PC-9 (cell line): ENCODE measurements at regions not wholly inside any gene's neighbourhood (a gene's known extent, or its start where the extent isn't known, plus 50 kb on each side); places are given as distances from the start of the nearest gene placed in this dataset.

Experiments used
- BruUV-seq: library from RNA; stranded (reverse); fragments of 400-500 nt; replicated peaks from 2 replicates; lab custom pipeline; 2021; lab: Mats Ljungman, UMichigan
- CTCF ChIA-PET: fragments of 300-600 bp; sonication (Branson Sonifier 250); formaldehyde crosslinking; loops from one replicate; lab custom pipeline; 2022; ENCODE audit warnings: antibody characterized with exemption; lab: Charles Lee
- POLR2A ChIA-PET: fragments of 300-600 bp; sonication (Branson Sonifier 250); formaldehyde crosslinking; loops from one replicate; lab custom pipeline; 2022; ENCODE audit warnings: antibody characterized with exemption; ENCODE audit not compliant: unreplicated experiment; lab: Charles Lee
- DNase-seq, 2 experiments: peaks; one replicate each; pipeline versions ENCODE4 v3.0.0 to v3.0.0-alpha.2; 2015 to 2022; ENCODE audit warnings: mixed read lengths in 1 of 2
- H2AFZ ChIP-seq: fragments of 200-600 bp; sonication (generic); 2 replicates; pipeline ENCODE4 v1.8.1; 2017; ENCODE audit warnings: antibody characterized with exemption
- H3F3A ChIP-seq: fragments of 200-600 bp; sonication (generic); 2 replicates; pipeline ENCODE4 v1.8.1; 2017; ENCODE audit warnings: antibody characterized with exemption, mild to moderate bottlenecking, low read depth; ENCODE audit not compliant: insufficient read depth
- H3K27ac ChIP-seq: fragments of 200-600 bp; sonication (generic); 2 replicates; pipeline ENCODE4 v1.6.1; 2016; ENCODE audit warnings: mixed run types
- H3K27me3 ChIP-seq: fragments of 200-600 bp; sonication (generic); 2 replicates; pipeline ENCODE4 v1.6.1; 2016; ENCODE audit warnings: low read depth, mixed run types; ENCODE audit not compliant: insufficient read depth
- H3K36me3 ChIP-seq: fragments of 200-600 bp; sonication (generic); 2 replicates; pipeline ENCODE4 v1.6.1; 2016; ENCODE audit warnings: low read depth, mixed run types
- H3K4me1 ChIP-seq: fragments of 200-600 bp; sonication (generic); replicated peaks from 2 replicates; pipeline ENCODE4 v1.6.1; 2016; ENCODE audit warnings: mixed run types; ENCODE audit not compliant: insufficient read depth
- H3K4me2 ChIP-seq: fragments of 200-600 bp; sonication (generic); 2 replicates; pipeline ENCODE4 v1.6.1; 2017; ENCODE audit warnings: mixed run types
- H3K4me3 ChIP-seq: fragments of 200-600 bp; sonication (generic); 2 replicates; pipeline ENCODE4 v1.6.1; 2016; ENCODE audit warnings: mixed run types
- H3K79me2 ChIP-seq: fragments of 200-600 bp; sonication (generic); 2 replicates; pipeline ENCODE4 v1.6.1; 2017; ENCODE audit warnings: low read depth, mixed run types
- H3K9me2 ChIP-seq: fragments of 200-600 bp; sonication (generic); 2 replicates; pipeline ENCODE4 v1.8.1; 2017; ENCODE audit warnings: mild to moderate bottlenecking; ENCODE audit not compliant: insufficient read depth
- H3K9me3 ChIP-seq: fragments of 200-600 bp; sonication (generic); 2 replicates; pipeline ENCODE4 v1.8.1; 2016; ENCODE audit warnings: low read depth; ENCODE audit not compliant: insufficient read depth
- H4K20me1 ChIP-seq: fragments of 200-600 bp; sonication (generic); 2 replicates; pipeline ENCODE4 v1.8.1; 2017; ENCODE audit not compliant: insufficient read depth
- EZH2 ChIP-seq: fragments of 200-600 bp; sonication (generic); IDR thresholded peaks from 2 replicates; pipeline ENCODE4 v1.8.0; 2017; ENCODE audit warnings: antibody characterized with exemption, low read depth
- intact Hi-C: fragments of 100-400 bp; cut with micrococcal nuclease; formaldehyde crosslinking; loops from one replicate; pipeline ENCODE4 v1.10.0; 2022; ENCODE audit not compliant: unreplicated experiment
- TF ChIP-seq, protein P1 (sequence below): fragments of 200-600 bp; sonication (generic); conservative IDR thresholded peaks from 2 replicates; pipeline ENCODE4 v1.6.1; 2017; ENCODE audit warnings: mixed run types, antibody characterized with exemption, mild to moderate bottlenecking, moderate library complexity

DNA sequence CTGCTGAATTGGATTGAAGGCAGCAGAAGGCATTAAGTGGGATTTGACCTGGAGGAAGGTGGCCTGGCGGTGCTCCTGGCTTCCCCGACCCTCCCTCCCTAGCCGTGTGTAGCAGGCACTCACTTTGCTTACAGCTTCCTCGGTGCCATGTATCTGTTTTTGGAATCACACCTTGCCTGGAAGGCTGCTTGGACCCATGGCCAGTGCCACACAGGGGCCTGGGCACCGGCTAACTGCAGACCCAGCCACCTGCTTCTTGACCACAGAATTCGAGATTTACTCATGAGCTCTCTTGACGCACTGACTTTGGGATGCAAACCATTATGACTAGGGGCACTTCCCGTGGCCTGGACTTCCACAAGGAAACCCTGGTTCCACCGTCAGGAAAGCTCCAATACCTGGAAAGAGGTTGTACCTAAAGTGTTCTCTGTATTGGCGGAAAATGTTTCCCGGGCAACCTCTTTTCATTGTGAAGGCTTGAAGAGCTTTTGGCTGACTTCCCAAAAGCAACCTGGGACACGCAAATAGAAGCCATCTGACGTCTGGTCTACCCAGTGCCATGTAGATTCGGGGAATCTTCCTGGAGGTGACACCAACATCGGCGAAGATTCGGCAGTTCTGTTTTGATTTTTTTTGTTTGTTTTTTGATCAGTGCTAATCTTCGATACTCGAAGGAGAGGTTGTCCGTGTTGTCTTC lies 125.6 kb upstream of the RTL1 start:
- intact Hi-C loops = no loop called here
- Histone ChIP-seq H4K20me1 (no peaks in the 10 kb centered on the region), H3K27ac (no peak overlapping the region), H3K4me2 (no peak overlapping the region), H3K4me1 (no peaks in the 10 kb centered on the region), H2AFZ (no peak overlapping the region), H3K4me3 (no peak overlapping the region), H3K36me3 (no peaks in the 10 kb centered on the region), H3K79me2 (no peaks in the 10 kb centered on the region), H3K27me3 (peaks cover 94% of the 10 kb centered on the region), H3F3A (no peaks in the 10 kb centered on the region), H3K9me3 (no peaks in the 10 kb centered on the region), H3K9me2 (no peaks in the 10 kb centered on the region)
- BruUV-seq = no TSS peak
- CTCF ChIA-PET = no interaction called here
- TF ChIP-seq, protein P1, sequence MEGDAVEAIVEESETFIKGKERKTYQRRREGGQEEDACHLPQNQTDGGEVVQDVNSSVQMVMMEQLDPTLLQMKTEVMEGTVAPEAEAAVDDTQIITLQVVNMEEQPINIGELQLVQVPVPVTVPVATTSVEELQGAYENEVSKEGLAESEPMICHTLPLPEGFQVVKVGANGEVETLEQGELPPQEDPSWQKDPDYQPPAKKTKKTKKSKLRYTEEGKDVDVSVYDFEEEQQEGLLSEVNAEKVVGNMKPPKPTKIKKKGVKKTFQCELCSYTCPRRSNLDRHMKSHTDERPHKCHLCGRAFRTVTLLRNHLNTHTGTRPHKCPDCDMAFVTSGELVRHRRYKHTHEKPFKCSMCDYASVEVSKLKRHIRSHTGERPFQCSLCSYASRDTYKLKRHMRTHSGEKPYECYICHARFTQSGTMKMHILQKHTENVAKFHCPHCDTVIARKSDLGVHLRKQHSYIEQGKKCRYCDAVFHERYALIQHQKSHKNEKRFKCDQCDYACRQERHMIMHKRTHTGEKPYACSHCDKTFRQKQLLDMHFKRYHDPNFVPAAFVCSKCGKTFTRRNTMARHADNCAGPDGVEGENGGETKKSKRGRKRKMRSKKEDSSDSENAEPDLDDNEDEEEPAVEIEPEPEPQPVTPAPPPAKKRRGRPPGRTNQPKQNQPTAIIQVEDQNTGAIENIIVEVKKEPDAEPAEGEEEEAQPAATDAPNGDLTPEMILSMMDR = no peak
- no peak for TF ChIP-seq EZH2
- DNase-seq = no peak
- POLR2A ChIA-PET = no interaction called here

DNA sequence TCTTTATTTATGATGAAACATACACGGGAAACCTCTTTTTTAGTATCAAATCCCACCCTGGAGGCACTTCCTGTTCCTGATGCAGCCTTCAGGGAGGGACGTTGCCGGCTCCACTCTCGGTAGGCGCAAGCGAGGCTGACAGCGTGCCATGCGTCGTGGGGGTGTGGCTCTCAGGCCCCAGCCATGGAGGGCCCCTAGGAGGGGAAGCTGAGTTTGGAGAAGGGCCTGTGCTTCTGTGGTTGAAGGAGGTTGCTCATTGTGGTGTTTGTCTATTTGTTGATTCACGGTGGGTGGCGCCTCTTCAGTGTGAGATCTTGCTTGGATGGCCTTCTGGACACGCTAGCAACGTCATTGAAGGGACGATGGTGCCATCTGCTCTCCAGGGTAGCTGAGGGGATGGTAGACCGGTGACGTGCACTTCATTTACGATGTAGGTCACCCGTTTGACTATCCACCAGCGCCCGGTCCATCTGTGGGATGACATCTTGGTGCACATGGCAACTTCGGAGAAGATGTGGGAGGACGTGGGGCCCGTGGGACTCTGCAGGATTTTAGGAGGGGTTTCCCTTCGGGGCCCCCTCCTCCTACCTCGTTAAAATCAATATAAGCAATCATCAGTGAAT lies 126.3 kb upstream of the RTL1 start:
- no peaks in the 10 kb centered on the region for H3K4me1 ChIP-seq
- peaks cover 91% of the 10 kb centered on the region for H3K27me3 ChIP-seq
- no peak overlapping the region for H3K4me2 ChIP-seq
- H4K20me1 ChIP-seq = no peaks in the 10 kb centered on the region
- H3K9me3 ChIP-seq = no peaks in the 10 kb centered on the region
- no peak overlapping the region for H3K27ac ChIP-seq
- H3F3A ChIP-seq = no peaks in the 10 kb centered on the region
- intact Hi-C loops = no loop called here
- no peaks in the 10 kb centered on the region for H3K79me2 ChIP-seq
- H3K9me2 ChIP-seq = no peaks in the 10 kb centered on the region
- DNase-seq = no peak
- no peak for TF ChIP-seq EZH2
- POLR2A ChIA-PET = no interaction called here
- no TSS peak for BruUV-seq
- no peak overlapping the region for H2AFZ ChIP-seq
- CTCF ChIA-PET = no interaction called here
- H3K4me3 ChIP-seq = no peak overlapping the region
- H3K36me3 ChIP-seq = no peaks in the 10 kb centered on the region

DNA sequence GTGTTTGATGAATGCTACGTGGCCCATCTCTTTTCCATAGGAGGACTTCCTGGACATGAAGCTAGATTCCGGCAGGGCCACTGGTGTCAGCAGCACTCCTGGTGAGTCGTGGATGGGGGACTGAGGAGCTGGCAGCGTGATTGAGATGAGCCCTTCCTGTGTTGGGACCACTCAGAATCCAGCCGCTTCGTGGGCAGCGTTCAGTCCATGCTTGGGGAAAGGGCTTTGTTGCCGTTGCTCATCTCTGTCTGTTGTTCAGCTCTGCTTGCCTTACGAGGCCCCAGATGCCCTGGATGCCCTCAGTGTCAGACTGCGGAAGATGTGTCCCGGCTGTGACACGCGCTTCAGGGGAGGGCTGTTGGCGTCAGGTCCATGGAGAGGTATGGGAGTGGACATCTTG lies 127.1 kb upstream of the RTL1 start:
- H3K27me3 ChIP-seq = peaks cover 91% of the 10 kb centered on the region

More for the DNA sequence above, 127.1 kb upstream of the RTL1 start:
- Histone ChIP-seq H3K4me2 (no peak overlapping the region), H4K20me1 (no peaks in the 10 kb centered on the region), H3K36me3 (no peaks in the 10 kb centered on the region), H3K9me3 (no peaks in the 10 kb centered on the region), H3K9me2 (no peaks in the 10 kb centered on the region), H3K27ac (no peak overlapping the region), H2AFZ (no peak overlapping the region), H3K4me1 (no peaks in the 10 kb centered on the region), H3K79me2 (no peaks in the 10 kb centered on the region), H3K4me3 (no peak overlapping the region), H3F3A (no peaks in the 10 kb centered on the region)
- ChIA-PET CTCF (no interaction called here), POLR2A (no interaction called here)
- DNase-seq = no peak
- intact Hi-C loops = no loop called here
- no TSS peak for BruUV-seq
- TF ChIP-seq EZH2 = no peak
- TF ChIP-seq, protein P1 = no peak
